ENCODE measurements at regions not wholly inside any gene's neighbourhood (a gene's known extent, or its start where the extent isn't known, plus 50 kb on each side); places are given as distances from the start of the nearest gene placed in this dataset.

GRCh38 chr5:77910602-77911188 lies 134.6 kb upstream of the TBCA start:
- H3K27me3 ChIP-seq, result no peaks in the 10 kb centered on the region
- H3K4me1 ChIP-seq, result no peaks in the 10 kb centered on the region
- no peak overlapping the region for H3K27ac ChIP-seq
- no peak for TF ChIP-seq POLR2A (IDR thresholded peaks at IDR 0.05)
- no peak for TF ChIP-seq CTCF (IDR thresholded peaks at IDR 0.05)
- no peaks in the 10 kb centered on the region for H3K36me3 ChIP-seq (ENCODE audit: low read depth, missing control alignments)
- DNase-seq, result no peak
- intact Hi-C loops (cut with DNase I; ENCODE audit: low total_unique reads), result no loop called here
- no peaks in the 10 kb centered on the region for H3K9me3 ChIP-seq
- H3K4me3 ChIP-seq, result no peak overlapping the region

- no peak for TF ChIP-seq POLR2A (IDR thresholded peaks at IDR 0.05)
- no peaks in the 10 kb centered on the region for H3K27me3 ChIP-seq
- H3K36me3 ChIP-seq (ENCODE audit: low read depth, missing control alignments), result no peaks in the 10 kb centered on the region
- H3K9me3 ChIP-seq, result no peaks in the 10 kb centered on the region
- H3K4me1 ChIP-seq, result no peaks in the 10 kb centered on the region
- no peak overlapping the region for H3K4me3 ChIP-seq
- DNase-seq, result no peak
- H3K27ac ChIP-seq, result no peak overlapping the region
- intact Hi-C loops (cut with DNase I; ENCODE audit: low total_unique reads), result no loop called here
- 58 to 78% methylated on average over 2 of the region's 2 CpGs for WGBS, 2 donors
These were observed 133.1 kb upstream of the TBCA start for GRCh38 chr5:77909237-77909636.

- WGBS, 2 donors, result 90 to 92% methylated on average over 3 of the region's 3 CpGs
- TF ChIP-seq CTCF (IDR thresholded peaks at IDR 0.05), result no peak
- TF ChIP-seq POLR2A (IDR thresholded peaks at IDR 0.05), result no peak
- Histone ChIP-seq H3K27ac (no peak overlapping the region), H3K36me3 (ENCODE audit: low read depth, missing control alignments) (no peaks in the 10 kb centered on the region), H3K4me1 (no peaks in the 10 kb centered on the region), H3K4me3 (no peak overlapping the region), H3K27me3 (no peaks in the 10 kb centered on the region), H3K9me3 (no peaks in the 10 kb centered on the region)
- intact Hi-C loops (cut with DNase I; ENCODE audit: low total_unique reads), result no loop called here
- no peak for DNase-seq
These were observed 132.6 kb upstream of the TBCA start for GRCh38 chr5:77908787-77909186.

GRCh38 chr5:77907786-77908185 lies 131.6 kb upstream of the TBCA start:
- no peak for DNase-seq
- intact Hi-C loops (cut with DNase I; ENCODE audit: low total_unique reads), result no loop called here
- no peaks in the 10 kb centered on the region for H3K36me3 ChIP-seq (ENCODE audit: low read depth, missing control alignments)
- 90 to 100% methylated on average over 2 of the region's 2 CpGs for WGBS, 2 donors
- H3K9me3 ChIP-seq, result no peaks in the 10 kb centered on the region
- H3K4me1 ChIP-seq, result no peaks in the 10 kb centered on the region
- no peak overlapping the region for H3K4me3 ChIP-seq
- H3K27me3 ChIP-seq, result no peaks in the 10 kb centered on the region
- TF ChIP-seq CTCF (IDR thresholded peaks at IDR 0.05) (no peak), POLR2A (IDR thresholded peaks at IDR 0.05) (no peak)
- H3K27ac ChIP-seq, result no peak overlapping the region

- no peaks in the 10 kb centered on the region for H3K36me3 ChIP-seq (ENCODE audit: low read depth, missing control alignments)
- 84 to 85% methylated on average over 8 of the region's 8 CpGs for WGBS, 2 donors
- no peaks in the 10 kb centered on the region for H3K9me3 ChIP-seq
- no peak overlapping the region for H3K27ac ChIP-seq
- H3K4me1 ChIP-seq, result no peaks in the 10 kb centered on the region
- no peaks in the 10 kb centered on the region for H3K27me3 ChIP-seq
- intact Hi-C loops (cut with DNase I; ENCODE audit: low total_unique reads), result no loop called here
- TF ChIP-seq CTCF (IDR thresholded peaks at IDR 0.05) (no peak), POLR2A (IDR thresholded peaks at IDR 0.05) (no peak)
- no peak overlapping the region for H3K4me3 ChIP-seq
- DNase-seq, result no peak
These were observed 130.7 kb upstream of the TBCA start for GRCh38 chr5:77906806-77907205.

Measured in testis (tissue), 2 donors.